Heart left ventricle (tissue), 16 donors: ENCODE measurements at regions not wholly inside any gene's neighbourhood (a gene's known extent, or its start where the extent isn't known, plus 50 kb on each side); places are given as distances from the start of the nearest gene placed in this dataset.

Experiments
- ATAC-seq, 4 donors: fragments of 200-7000 bp; cut with Tn5 transposase; one replicate each; pipeline ENCODE4 v1.9.1; 2020 to 2022; ENCODE audit warnings: moderate library complexity in 4 of 4, mild to moderate bottlenecking in 3 of 4, moderate number of reproducible peaks in 1 of 4
- DNase-seq, 5 donors: peaks; one replicate each; pipeline ENCODE4 v3.0.0-alpha.2; 2020
- H3K27ac ChIP-seq, 12 donors: fragments of 200-600 bp; sonication (generic) in 4 of 12; one replicate each; pipeline versions ENCODE4 v1.5.0 to v1.8.0; 2016 to 2022; ENCODE audit warnings: mild to moderate bottlenecking in 2 of 12
- H3K27me3 ChIP-seq, 9 donors: fragments of 200-600 bp; sonication (generic) in 2 of 9; one replicate each; pipeline versions ENCODE4 v1.5.1 to v1.8.0; 2016 to 2022; ENCODE audit warnings: mild to moderate bottlenecking in 3 of 9
- H3K36me3 ChIP-seq, 9 donors: fragments of 200-600 bp; sonication (generic) in 2 of 9; one replicate each; pipeline versions ENCODE4 v1.5.0 to v1.8.0; 2018 to 2022; ENCODE audit warnings: mild to moderate bottlenecking in 2 of 9
- H3K4me1 ChIP-seq, 12 donors: fragments of 200-600 bp; sonication (generic) in 4 of 12; one replicate each; pipeline versions ENCODE4 v1.5.0 to v1.8.0; 2016 to 2022; ENCODE audit warnings: mild to moderate bottlenecking in 3 of 12
- H3K4me3 ChIP-seq, 12 donors: fragments of 200-600 bp; sonication (generic) in 4 of 12; one replicate each; pipeline versions ENCODE4 v1.5.0 to v1.8.0; 2017 to 2022; ENCODE audit warnings: mild to moderate bottlenecking in 9 of 12, moderate library complexity in 4 of 12
- H3K9me3 ChIP-seq, 12 donors: fragments of 200-600 bp; sonication (generic) in 4 of 12; one replicate each; pipeline versions ENCODE4 v1.5.0 to v1.8.0; 2016 to 2022; ENCODE audit warnings: mild to moderate bottlenecking in 1 of 12
- CTCF ChIP-seq, 12 donors: fragments of 200-600 bp; sonication (generic) in 4 of 12; IDR thresholded peaks; one replicate each; pipeline versions ENCODE4 v1.5.0 to v1.8.0; 2018 to 2022; ENCODE audit warnings: antibody characterized with exemption in 12 of 12, mild to moderate bottlenecking in 5 of 12
- POLR2A ChIP-seq, 2 donors: fragments of 450-650 bp; IDR thresholded peaks; one replicate each; pipeline ENCODE4 v1.6.1; 2017; ENCODE audit warnings: antibody characterized with exemption in 2 of 2, mild to moderate bottlenecking in 2 of 2, moderate library complexity in 2 of 2
- WGBS, 4 donors: extraction: QIAGEN DNeasy Blood & Tissue Kit in 2 of 4; methylation state at CpG; one replicate each; pipeline versions ENCODE4 v1.1.5 to v1.1.7; 2013 to 2018; 5-methylcytosine and 5-hydroxymethylcytosine counted together
- intact Hi-C, 10 donors: fragments of 100-400 bp; cut with DNase I; formaldehyde crosslinking; loops; one replicate each; pipeline versions ENCODE4 v1.11.1 to v1.14.2; 2022
- donor health status: ischemic (EF 13 %, LVEDD 7.1; RV severe dilation, severe dysfunction).
- donor health status: healthy with polysubstance abuse.
- donor health status: DM: no; HTN: yes; CAD: no.
- donor health status: DM: no; HTN: no; CAD: no.
- donor health status: ischemic (EF 25% LVEDD 6.9; RV normal size, moderate dysfunction).
- donor health status: ischemic (EF 25% LVEDD 5.7; RV mildly dilated, moderate dysfunction).
- donor health status: healthy.
- donor health status: DM: yes; HTN: yes; CAD: no.
- donor health status: ischemic (EF 35%, LVEDD 5.7; RV mildly dilated, moderate dysfunction).
- donor health status: nonischemic (EF 11% LVEDD 7.7; RV severe dilation, severe dysfunction).
- donor health status: DM: yes; HTN: yes; CAD: no.
- donor health status: PGD.
- donor health status: ischemic (EF 29% LVEDD 5.4; RV normal size, mild dysfunction).
- donor health status: nonischemic (EF 23%, LVEDD 6.1; RV moderate dilation, normal function).

GRCh38 chr7:131267631-131268030 is 60.0 kb upstream of the MKLN1 start:
- intact Hi-C loops: no loop called here
- Histone ChIP-seq H3K4me3 (no peak overlapping the region), H3K36me3 (no peaks in the 10 kb centered on the region), H3K4me1 (peaks cover 0 to 12% (median under 1%) of the 10 kb centered on the region in 12 donors), H3K27ac (no peak overlapping the region), H3K27me3 (no peaks in the 10 kb centered on the region), H3K9me3 (peaks cover 0 to 4% (median 0%) of the 10 kb centered on the region in 12 donors)
- ATAC-seq (no peak), DNase-seq (no peak)
- WGBS, 4 donors: 91 to 98% (median 96%) methylated on average over 1 of the region's 1 CpG
- TF ChIP-seq CTCF (IDR thresholded peaks at IDR 0.05) (no peak), POLR2A (IDR thresholded peaks at IDR 0.05) (no peak)

DNA sequence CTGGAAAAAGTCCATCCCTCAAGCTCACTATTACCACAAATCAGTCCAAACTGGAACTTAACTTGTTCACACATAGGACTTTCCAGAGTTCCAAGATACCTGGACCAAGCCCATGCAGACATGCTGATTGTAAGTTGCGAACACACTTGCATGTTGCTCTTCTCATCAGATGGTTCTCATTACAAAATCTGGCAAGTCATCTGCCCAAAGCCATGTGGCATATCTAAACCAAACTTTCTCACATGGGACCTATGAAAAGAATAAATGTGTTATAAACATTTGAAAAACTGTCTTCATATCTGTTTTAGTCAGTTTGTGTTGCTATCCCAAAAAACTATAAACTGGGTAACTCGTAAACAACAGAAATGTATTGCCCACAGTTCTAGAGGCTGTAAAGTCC is 58.8 kb upstream of the MKLN1 start:
- Histone ChIP-seq H3K9me3 (peaks cover 0 to 4% (median 0%) of the 10 kb centered on the region in 12 donors), H3K27me3 (no peaks in the 10 kb centered on the region), H3K27ac (no peak overlapping the region), H3K36me3 (no peaks in the 10 kb centered on the region), H3K4me3 (no peak overlapping the region), H3K4me1 (peaks cover 0 to 22% (median 10%) of the 10 kb centered on the region in 12 donors)
- ATAC-seq: no peak
- 70 to 96% (median 85%) methylated on average over 2 of the region's 2 CpGs for WGBS, 4 donors
- no peak for TF ChIP-seq POLR2A (IDR thresholded peaks at IDR 0.05)
- no peak for TF ChIP-seq CTCF (IDR thresholded peaks at IDR 0.05)
- intact Hi-C loops: no loop called here
- no peak for DNase-seq

DNA sequence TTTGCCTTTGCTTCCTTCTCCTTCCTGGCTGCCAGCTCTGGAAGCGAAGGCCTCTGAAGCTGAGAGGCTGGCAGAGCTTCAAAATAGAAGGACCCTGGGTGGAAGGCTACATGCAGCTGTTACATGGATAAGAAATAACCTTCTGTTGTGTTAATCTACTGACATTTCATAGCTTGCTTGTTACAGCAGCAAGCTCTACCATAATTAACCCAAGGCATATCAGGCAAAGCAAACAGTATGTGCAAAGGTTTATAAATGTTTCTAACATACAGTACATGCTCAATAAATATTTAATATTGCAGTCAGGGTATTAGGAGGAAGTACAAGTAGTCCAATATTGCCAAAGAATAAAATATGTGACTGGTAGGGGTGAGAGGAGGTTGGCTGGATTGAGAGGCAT is 55.6 kb upstream of the MKLN1 start:
- H3K4me1 ChIP-seq: peaks cover 0 to 16% (median 9%) of the 10 kb centered on the region in 12 donors
- no peaks in the 10 kb centered on the region for H3K27me3 ChIP-seq
- no peaks in the 10 kb centered on the region for H3K36me3 ChIP-seq
- intact Hi-C loops: no loop called here
- peak overlapping the region in 2 of 12 donors; percentile 53 to 69 for H3K27ac ChIP-seq
- DNase-seq: no peak
- WGBS, 4 donors: 82 to 100% (median 94%) methylated on average over 1 of the region's 1 CpG
- no peak for ATAC-seq
- no peak overlapping the region for H3K4me3 ChIP-seq
- no peak for TF ChIP-seq POLR2A (IDR thresholded peaks at IDR 0.05)
- no peak for TF ChIP-seq CTCF (IDR thresholded peaks at IDR 0.05)
- H3K9me3 ChIP-seq: peaks cover 0 to 4% (median 0%) of the 10 kb centered on the region in 12 donors

GRCh38 chr7:131274986-131275385 is 52.7 kb upstream of the MKLN1 start:
- intact Hi-C loops: no loop called here

More at GRCh38 chr7:131274986-131275385, 52.7 kb upstream of the MKLN1 start:
- peaks cover 0 to under 1% (median 0%) of the 10 kb centered on the region in 12 donors for H3K9me3 ChIP-seq
- WGBS, 4 donors: 88 to 99% (median 91%) methylated on average over 2 of the region's 2 CpGs
- H3K27me3 ChIP-seq: no peaks in the 10 kb centered on the region
- no peak for ATAC-seq
- no peaks in the 10 kb centered on the region for H3K36me3 ChIP-seq
- no peak overlapping the region for H3K27ac ChIP-seq
- peaks cover 0 to 16% (median 9%) of the 10 kb centered on the region in 12 donors for H3K4me1 ChIP-seq
- no peak overlapping the region for H3K4me3 ChIP-seq
- no peak for TF ChIP-seq POLR2A (IDR thresholded peaks at IDR 0.05)
- TF ChIP-seq CTCF (IDR thresholded peaks at IDR 0.05): no peak
- no peak for DNase-seq
